HG02885 (cell line): ENCODE measurements at regions not wholly inside any gene's neighbourhood (a gene's known extent, or its start where the extent isn't known, plus 50 kb on each side); places are given as distances from the start of the nearest gene placed in this dataset.

Experiments
- ATAC-seq: cut with Tn5 transposase; IDR thresholded peaks from one replicate; pipeline ENCODE4 v1.9.1; 2021; ENCODE audit warnings: mild to moderate bottlenecking; ENCODE audit not compliant: unreplicated experiment, poor library complexity

- ATAC-seq = no peak
These were observed 478.7 kb upstream of the POU3F3 start for GRCh38 chr2:104375206-104375605.

- ATAC-seq = peak; percentile 86
These were observed 475.0 kb upstream of the POU3F3 start for GRCh38 chr2:104378853-104379374.

GRCh38 chr2:104384961-104385360 is 469.0 kb upstream of the POU3F3 start:
- ATAC-seq = no peak

- no peak for ATAC-seq
These were observed 468.2 kb upstream of the POU3F3 start for GRCh38 chr2:104385743-104386142.

GRCh38 chr2:104388296-104388695 is 465.6 kb upstream of the POU3F3 start:
- no peak for ATAC-seq

GRCh38 chr2:104402825-104403224 is 451.1 kb upstream of the POU3F3 start:
- peak; percentile 45 for ATAC-seq

- no peak for ATAC-seq
These were observed 449.4 kb upstream of the POU3F3 start for GRCh38 chr2:104404526-104404925.

GRCh38 chr2:104405623-104406022 is 448.3 kb upstream of the POU3F3 start:
- no peak for ATAC-seq

GRCh38 chr2:104406261-104406726 is 447.6 kb upstream of the POU3F3 start:
- no peak for ATAC-seq

- ATAC-seq = no peak
These were observed 446.3 kb upstream of the POU3F3 start for GRCh38 chr2:104407641-104408040.

GRCh38 chr2:104408266-104408665 is 445.6 kb upstream of the POU3F3 start:
- ATAC-seq = no peak

GRCh38 chr2:104410136-104410535 is 443.8 kb upstream of the POU3F3 start:
- no peak for ATAC-seq

GRCh38 chr2:104412384-104412783 is 441.5 kb upstream of the POU3F3 start:
- peak; percentile 83 for ATAC-seq

- ATAC-seq = no peak
These were observed 440.0 kb upstream of the POU3F3 start for GRCh38 chr2:104413890-104414289.

GRCh38 chr2:104415284-104415683 is 438.6 kb upstream of the POU3F3 start:
- ATAC-seq = no peak

GRCh38 chr2:104416339-104417000 is 437.4 kb upstream of the POU3F3 start:
- no peak for ATAC-seq

GRCh38 chr2:104420420-104420819 is 433.5 kb upstream of the POU3F3 start:
- no peak for ATAC-seq

- ATAC-seq = no peak
These were observed 433.0 kb upstream of the POU3F3 start for GRCh38 chr2:104420953-104421352.

GRCh38 chr2:104425850-104426595 is 427.9 kb upstream of the POU3F3 start:
- ATAC-seq = no peak

- no peak for ATAC-seq
These were observed 425.8 kb upstream of the POU3F3 start for GRCh38 chr2:104428155-104428554.

- no peak for ATAC-seq
These were observed 424.1 kb upstream of the POU3F3 start for GRCh38 chr2:104429639-104430358.
